ENCODE measurements at regions not wholly inside any gene's neighbourhood (a gene's known extent, or its start where the extent isn't known, plus 50 kb on each side); places are given as distances from the start of the nearest gene placed in this dataset.

GRCh38 chrX:43141885-43142284 is 363.9 kb upstream of the PPP1R2C start:
- FAIRE-seq: no peak
- dilution Hi-C loops (cut with MboI; ENCODE audit: extremely low pct_ligation_motif_present, low sequenced_read_pairs): no loop called here

GRCh38 chrX:43148305-43148704 is 370.3 kb upstream of the PPP1R2C start:
- FAIRE-seq: no peak
- H3K4me1 ChIP-seq (ENCODE audit: control insufficient read depth, extremely low read depth, insufficient read depth, low read length): no peaks in the 10 kb centered on the region
- no peaks in the 10 kb centered on the region for H3K79me2 ChIP-seq (ENCODE audit: control insufficient read depth, insufficient read depth, low read length)
- no peak for DNase-seq (ENCODE audit: low read depth, low spot score)
- TF ChIP-seq EZH2 (IDR thresholded peaks at IDR 0.05; ENCODE audit: low read length): no peak
- no peak for TF ChIP-seq CTCF (optimal IDR thresholded peaks at IDR 0.05 in 1 of 3, IDR thresholded peaks at IDR 0.05 in 1 of 3, conservative IDR thresholded peaks at IDR 0.05 in 1 of 3; ENCODE audit: extremely low read depth in 1 of 3, insufficient read depth in 2 of 3, low read length in 3 of 3)
- H3K4me3 ChIP-seq (ENCODE audit: control insufficient read depth in 2 of 3, extremely low read depth in 1 of 3, insufficient read depth in 2 of 3, low read depth in 1 of 3, low read length in 3 of 3): no peak overlapping the region
- no peaks in the 10 kb centered on the region for H4K20me1 ChIP-seq (ENCODE audit: control insufficient read depth, extremely low read depth, insufficient read depth, low read length)
- no peaks in the 10 kb centered on the region for H3K9me3 ChIP-seq (ENCODE audit: control insufficient read depth, low read depth, low read length)
- no peak overlapping the region for H3K4me2 ChIP-seq (ENCODE audit: control insufficient read depth, extremely low read depth, insufficient read depth, low read depth, low read length)
- no peaks in the 10 kb centered on the region for H3K36me3 ChIP-seq (ENCODE audit: control insufficient read depth in 2 of 2, extremely low read depth in 1 of 2, insufficient read depth in 2 of 2, low read length in 2 of 2)
- H3K9ac ChIP-seq (ENCODE audit: control insufficient read depth, extremely low read depth, insufficient read depth, low read length): no peak overlapping the region
- dilution Hi-C loops (cut with MboI; ENCODE audit: extremely low pct_ligation_motif_present, low sequenced_read_pairs): no loop called here
- H3K27me3 ChIP-seq (ENCODE audit: control insufficient read depth, extremely low read depth, insufficient read depth, low read length): no peaks in the 10 kb centered on the region
- no peaks in the 10 kb centered on the region for H3K9me1 ChIP-seq (ENCODE audit: control insufficient read depth, extremely low read depth, insufficient read depth, low read length)
- no peak overlapping the region for H3K27ac ChIP-seq (ENCODE audit: control insufficient read depth, insufficient read depth, low read length)
- H2AFZ ChIP-seq (ENCODE audit: control insufficient read depth, low read length): no peak overlapping the region

More at GRCh38 chrX:43141885-43142284, 363.9 kb upstream of the PPP1R2C start:
- Histone ChIP-seq H3K4me3 (ENCODE audit: control insufficient read depth in 2 of 3, extremely low read depth in 1 of 3, insufficient read depth in 2 of 3, low read depth in 1 of 3, low read length in 3 of 3) (no peak overlapping the region), H2AFZ (ENCODE audit: control insufficient read depth, low read length) (no peak overlapping the region), H4K20me1 (ENCODE audit: control insufficient read depth, extremely low read depth, insufficient read depth, low read length) (no peaks in the 10 kb centered on the region), H3K9me3 (ENCODE audit: control insufficient read depth, low read depth, low read length) (no peaks in the 10 kb centered on the region), H3K9ac (ENCODE audit: control insufficient read depth, extremely low read depth, insufficient read depth, low read length) (no peak overlapping the region), H3K36me3 (ENCODE audit: control insufficient read depth in 2 of 2, extremely low read depth in 1 of 2, insufficient read depth in 2 of 2, low read length in 2 of 2) (no peaks in the 10 kb centered on the region), H3K27me3 (ENCODE audit: control insufficient read depth, extremely low read depth, insufficient read depth, low read length) (no peaks in the 10 kb centered on the region), H3K27ac (ENCODE audit: control insufficient read depth, insufficient read depth, low read length) (no peak overlapping the region), H3K79me2 (ENCODE audit: control insufficient read depth, insufficient read depth, low read length) (no peaks in the 10 kb centered on the region), H3K9me1 (ENCODE audit: control insufficient read depth, extremely low read depth, insufficient read depth, low read length) (no peaks in the 10 kb centered on the region), H3K4me2 (ENCODE audit: control insufficient read depth, extremely low read depth, insufficient read depth, low read depth, low read length) (no peak overlapping the region), H3K4me1 (ENCODE audit: control insufficient read depth, extremely low read depth, insufficient read depth, low read length) (no peaks in the 10 kb centered on the region)
- no peak for DNase-seq (ENCODE audit: low read depth, low spot score)
- no peak for TF ChIP-seq CTCF (optimal IDR thresholded peaks at IDR 0.05 in 1 of 3, IDR thresholded peaks at IDR 0.05 in 1 of 3, conservative IDR thresholded peaks at IDR 0.05 in 1 of 3; ENCODE audit: extremely low read depth in 1 of 3, insufficient read depth in 2 of 3, low read length in 3 of 3)
- TF ChIP-seq EZH2 (IDR thresholded peaks at IDR 0.05; ENCODE audit: low read length): no peak
